Pulmonary artery endothelial cell (primary cell): ENCODE measurements at regions not wholly inside any gene's neighbourhood (a gene's known extent, or its start where the extent isn't known, plus 50 kb on each side); places are given as distances from the start of the nearest gene placed in this dataset.

Source experiments
- DNase-seq: peaks from one replicate; pipeline ENCODE4 v3.0.0-alpha.2; 2011; ENCODE audit warnings: low read depth, low spot score

DNA sequence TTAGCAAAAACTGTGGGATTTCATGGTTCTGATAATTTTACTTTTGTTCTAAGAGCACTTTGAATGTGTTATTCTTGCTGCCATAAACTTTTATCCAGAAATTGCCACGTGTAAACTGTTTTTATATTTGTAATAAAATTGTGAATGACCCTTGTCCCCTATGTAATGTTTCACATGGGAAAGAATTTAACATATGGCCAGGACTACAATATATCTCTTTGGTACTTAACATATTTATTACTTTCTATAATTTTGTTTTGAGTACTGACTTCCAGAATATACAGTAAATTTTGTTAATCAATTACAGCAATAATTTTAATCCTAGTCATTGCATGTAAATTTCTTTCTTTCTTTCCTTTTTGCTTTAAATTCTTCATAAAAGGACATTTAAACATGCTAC, 735.0 kb upstream of the PHF14 start:
- no peak for DNase-seq

DNA sequence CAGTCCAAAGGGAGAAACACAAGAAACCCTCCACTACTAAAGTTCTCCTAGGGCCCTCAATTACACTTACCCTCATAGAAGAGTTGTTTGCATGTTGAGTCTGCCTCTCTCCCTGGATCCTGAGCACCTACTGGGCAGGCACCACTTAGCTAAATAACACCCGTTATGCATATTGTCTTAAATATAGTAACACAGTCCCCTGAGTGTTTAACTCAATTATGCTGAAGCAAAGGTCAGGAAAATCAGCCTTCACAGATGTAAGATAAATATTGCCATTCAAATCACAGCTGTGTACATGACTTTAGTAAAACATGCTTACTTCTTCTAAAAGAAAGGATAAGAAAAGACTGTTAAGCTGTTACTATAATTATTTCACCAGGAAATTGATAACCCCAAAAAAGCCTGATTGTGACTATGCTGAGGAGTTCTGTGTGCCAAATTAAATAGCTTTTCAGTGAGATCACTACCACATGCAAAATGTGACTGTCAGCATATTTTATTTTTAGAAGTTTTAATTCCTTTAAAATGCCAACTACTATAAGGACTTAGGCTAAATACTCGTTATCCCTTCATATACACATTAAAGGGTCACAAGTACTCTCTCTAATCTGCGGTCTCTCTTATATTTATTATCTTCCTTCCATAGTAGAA, 733.9 kb upstream of the PHF14 start:
- no peak for DNase-seq

DNA sequence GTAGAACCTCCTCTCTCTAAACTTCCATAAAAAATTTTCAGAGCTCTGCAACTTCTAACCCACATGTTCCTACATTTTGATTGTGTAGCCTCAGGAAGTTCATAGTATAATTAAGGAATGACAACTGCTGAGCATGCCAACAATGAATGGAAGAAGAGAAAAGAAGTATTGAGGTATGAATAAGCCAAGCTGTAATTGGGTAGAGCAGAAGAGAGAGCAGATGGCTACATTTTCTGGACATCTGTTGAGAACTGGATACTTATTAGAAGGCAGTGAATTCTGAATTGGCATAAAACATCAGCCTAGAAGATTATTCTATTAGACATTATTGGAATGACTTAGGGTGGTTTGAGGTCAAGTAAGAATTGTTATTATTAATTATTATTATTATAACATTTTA, 728.3 kb upstream of the PHF14 start:
- no peak for DNase-seq

DNA sequence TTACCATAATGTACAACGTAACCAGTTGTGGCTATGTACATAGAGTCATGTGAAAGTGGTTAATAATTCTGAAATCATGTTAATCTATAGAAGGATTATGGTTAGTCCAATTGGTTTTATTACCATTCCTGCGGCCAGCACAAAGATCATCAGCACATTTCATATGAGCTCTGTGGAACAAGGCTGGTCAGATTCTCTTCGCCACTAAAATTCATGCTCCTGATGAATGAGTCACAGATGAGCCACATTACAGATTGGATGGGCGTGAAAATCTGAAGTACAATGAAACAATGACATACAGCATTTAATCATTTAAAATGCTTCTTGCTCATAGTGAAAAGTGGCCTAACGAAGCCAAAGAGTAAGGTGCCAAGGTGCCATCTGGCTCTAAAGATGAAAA, 716.2 kb upstream of the PHF14 start:
- no peak for DNase-seq

DNA sequence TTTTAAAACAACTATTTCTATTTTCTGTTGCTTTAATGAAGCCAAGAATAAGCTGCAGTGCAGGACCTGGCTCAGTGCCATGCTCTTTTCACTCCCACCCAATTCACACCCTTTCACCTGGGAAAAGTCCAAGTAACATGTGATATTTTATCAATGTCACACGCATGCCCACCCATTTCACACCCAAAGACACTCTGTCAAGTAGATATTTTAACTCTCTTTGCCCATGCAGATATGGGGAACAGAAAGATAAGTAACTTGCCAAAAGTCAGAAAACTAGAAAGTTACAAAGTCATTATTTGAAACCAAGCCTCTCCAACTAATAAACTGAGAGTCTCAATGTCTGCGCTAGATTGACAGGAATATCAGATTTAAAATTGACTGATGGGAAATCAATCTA, 706.7 kb upstream of the PHF14 start:
- no peak for DNase-seq

DNA sequence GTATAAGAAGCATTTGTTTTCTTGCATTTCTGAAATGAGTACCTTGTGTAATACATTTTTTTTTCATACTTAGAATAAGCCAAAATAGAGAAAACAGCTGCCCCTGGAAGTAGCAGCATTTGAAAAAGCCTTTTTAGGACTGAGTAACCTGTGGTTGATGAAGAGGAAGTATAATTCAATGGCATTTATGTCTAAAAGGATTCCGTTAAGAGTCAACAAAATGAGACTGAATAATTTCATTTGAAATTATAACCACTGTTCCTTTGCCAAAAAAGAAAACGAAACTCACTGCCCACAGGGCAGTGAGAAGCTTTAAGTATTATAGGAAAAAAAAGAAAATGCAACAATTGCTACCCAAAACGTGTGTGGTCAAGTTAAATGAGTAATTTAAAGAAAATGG, 705.6 kb upstream of the PHF14 start:
- no peak for DNase-seq

DNA sequence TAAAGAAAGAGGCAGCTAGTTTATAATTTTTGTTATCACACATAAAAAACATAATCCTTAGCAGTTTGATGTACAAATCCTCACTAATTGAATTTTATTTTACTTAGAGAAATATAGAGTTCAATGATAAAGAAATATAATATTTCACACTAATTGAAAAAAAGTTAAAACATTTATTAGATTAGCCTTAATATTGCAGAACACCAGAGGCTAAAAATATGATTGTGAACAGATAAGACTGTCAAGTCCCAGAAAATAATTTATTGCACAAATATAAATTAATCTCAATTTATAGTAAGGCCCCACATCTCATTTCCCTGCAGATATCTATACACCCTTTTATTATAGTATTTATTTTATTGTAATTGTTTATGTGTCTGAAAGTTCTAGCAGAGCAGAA, 690.8 kb upstream of the PHF14 start:
- no peak for DNase-seq

DNA sequence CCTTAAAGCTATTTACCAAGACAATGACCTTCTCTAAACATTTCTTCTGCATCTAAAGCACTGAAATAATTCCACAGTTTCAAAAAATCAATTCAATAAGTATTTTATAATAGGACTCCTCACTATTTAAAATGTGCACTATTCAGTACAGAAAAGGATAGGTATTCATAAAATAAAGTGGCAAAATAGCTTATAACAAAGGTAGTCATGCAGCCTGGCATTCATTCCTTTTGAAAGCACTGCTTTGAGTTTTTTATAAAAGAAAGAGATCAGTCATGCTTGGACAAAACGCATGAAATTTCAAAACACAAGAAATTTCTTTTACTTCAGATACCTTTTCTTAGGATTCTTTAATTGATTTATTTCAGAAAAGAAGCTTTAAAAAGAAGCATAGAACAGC, 689.7 kb upstream of the PHF14 start:
- DNase-seq, result no peak

DNA sequence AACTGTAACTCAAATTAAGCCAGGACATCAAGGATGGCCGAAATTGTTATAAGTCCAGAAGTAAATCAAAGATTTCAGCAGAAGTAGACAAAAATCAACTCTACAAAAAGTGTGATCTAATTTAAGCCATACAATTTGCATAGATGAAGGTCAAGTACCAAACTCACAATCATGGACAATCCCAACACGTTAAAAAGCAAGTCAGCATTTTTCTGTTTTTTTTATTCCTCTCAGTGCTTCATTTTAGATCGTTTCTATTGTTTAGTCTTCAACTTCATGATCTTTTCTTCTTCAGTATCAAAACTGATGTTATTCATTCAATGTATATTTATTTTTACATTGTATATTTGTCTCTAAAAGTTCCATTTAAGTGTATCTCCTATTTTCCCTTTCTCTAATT, 674.3 kb upstream of the PHF14 start:
- no peak for DNase-seq

DNA sequence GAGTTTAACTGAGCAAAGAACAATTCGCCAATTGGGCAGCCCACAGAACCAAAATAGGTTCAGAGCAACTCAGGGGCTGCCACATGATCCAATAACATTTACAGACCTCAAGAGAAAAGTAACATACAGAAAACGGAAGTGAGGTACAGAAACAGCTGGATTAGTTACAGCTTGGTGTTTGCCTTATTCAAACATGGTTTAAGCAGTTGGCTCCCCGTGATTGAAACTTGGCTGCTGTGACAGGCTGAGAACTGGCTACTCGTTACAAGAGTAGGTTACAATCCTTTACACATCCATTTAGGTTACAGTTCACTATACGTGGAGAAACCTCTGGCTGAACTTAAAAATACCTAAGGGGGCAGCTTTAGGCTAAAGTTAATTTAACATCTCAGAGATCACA, 673.1 kb upstream of the PHF14 start:
- DNase-seq, result no peak

DNA sequence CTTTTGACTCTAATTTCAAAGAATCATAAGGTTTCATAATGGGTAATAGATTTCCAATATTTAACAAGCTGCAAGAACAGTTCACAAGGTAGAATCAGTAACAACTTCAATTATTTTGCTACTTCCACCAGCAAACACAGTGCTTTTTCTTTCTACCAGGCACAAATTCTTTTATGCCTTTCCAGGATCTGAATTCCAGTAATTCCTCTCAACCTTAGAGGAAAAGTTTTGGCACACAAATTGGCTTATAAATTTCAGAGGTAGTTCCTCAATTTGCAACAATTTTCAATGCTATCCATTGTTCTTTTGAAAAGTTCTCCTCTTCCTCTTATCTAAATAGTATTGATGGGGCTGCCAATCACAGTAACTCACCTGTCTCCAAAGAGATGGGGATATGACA, 665.4 kb upstream of the PHF14 start:
- no peak for DNase-seq

DNA sequence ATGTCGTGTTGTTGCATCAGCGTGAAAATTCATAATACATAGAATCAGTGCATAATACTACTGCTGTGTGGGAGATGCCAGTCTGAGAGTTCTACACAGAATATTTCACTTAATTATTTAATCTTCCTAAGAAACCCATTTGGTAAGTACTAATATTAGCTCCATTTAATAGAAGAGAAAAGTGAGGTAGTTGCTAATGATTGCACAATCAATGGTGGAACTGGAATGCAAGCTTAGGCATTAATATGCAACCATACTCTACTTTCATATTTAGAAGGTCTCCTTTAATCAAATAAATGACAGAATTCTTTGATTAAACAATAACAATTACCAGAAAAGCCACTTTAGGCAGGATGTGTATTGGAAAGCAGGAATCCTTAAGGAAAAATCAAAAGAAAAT, 660.7 kb upstream of the PHF14 start:
- no peak for DNase-seq

DNA sequence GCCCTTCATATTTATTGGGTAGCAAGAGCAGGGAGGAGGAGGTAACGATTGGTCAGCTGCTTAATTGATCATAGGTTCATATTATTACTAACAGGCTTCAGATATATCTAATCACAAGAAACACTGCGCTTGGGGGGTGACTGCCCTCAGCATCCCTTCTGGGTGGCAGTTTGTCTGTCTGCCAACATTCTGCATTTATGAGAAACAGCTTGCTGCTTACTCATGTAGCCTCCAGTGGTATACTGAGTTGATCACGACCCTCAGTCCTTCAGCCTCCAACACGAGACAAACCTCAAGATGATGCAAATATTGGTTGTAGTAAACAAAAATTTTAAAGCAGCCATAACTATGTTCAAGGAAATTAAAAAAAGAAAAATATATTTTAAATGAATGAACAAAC, 657.8 kb upstream of the PHF14 start:
- DNase-seq, result no peak

DNA sequence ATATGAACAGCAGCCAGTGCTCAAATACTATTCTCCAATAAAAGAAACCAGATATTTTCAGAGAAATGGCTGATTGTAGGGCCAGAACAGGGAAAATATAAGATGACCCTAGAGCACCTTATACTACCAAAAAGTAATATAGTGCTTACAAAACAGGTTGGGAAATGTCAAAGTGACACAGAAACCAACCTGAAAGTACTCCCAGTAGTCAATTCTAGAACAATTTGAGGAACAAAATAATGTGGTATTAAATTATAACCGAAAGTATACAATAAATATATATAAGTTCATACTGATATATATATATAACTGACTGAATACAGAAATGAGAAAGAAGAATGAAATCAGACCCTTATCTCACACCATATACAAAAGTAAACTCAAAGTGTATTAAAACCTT, 657.2 kb upstream of the PHF14 start:
- DNase-seq, result no peak

DNA sequence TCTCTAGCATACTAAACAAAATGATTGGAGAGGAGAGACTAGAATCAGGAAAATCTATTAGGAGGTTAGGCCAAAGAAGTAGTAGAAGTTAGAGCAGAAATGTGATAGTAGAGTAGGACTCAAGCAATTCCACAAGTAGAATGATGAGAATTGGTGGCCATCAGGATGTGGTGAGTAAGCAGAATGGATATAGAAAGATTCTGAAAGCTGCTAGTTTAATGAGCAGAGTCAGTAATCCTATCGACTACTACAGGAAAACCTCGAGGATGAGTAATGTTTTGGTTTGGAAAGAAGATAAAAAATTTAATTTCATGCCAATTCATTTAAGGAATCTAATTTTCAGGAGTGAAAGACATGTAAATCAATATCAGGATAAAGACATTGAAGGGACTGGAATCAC, 648.3 kb upstream of the PHF14 start:
- DNase-seq, result no peak

DNA sequence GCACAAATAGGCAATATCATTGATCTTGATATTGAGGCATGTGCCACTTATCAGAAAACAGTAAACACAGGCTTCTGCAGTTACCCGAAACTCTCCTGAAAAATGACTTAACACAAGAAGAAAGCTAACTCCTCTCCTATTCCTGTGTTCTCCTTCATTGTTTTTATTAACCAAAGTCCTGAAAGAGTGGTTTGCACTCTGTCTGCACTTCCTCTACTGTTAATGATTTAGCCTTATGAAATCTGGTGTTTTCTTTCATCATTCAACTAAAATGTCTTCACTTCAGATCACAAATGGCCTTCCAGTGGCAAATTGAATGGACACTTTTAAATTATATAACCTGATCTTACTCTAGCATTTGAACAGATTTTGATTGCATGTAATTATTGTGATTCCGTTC, 630.6 kb upstream of the PHF14 start:
- no peak for DNase-seq

DNA sequence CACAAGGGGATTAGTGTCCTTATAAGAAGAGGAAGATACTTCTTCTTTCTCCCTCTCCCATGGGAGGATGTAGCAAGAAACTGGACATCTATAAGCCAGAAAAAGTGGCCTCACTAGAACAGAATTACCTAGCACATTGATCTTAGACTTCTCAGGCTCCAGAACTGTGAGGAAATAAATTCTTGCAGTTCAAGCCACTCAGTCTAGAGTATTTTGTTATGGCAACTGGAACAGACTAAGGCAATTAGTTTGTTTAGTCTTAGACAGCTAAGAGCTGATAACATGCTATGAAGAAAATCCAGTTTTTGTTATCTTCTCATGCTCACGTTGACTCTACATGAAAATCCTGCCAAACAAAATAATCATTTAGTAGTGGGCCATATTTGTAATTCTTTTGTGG, 627.6 kb upstream of the PHF14 start:
- DNase-seq, result no peak

DNA sequence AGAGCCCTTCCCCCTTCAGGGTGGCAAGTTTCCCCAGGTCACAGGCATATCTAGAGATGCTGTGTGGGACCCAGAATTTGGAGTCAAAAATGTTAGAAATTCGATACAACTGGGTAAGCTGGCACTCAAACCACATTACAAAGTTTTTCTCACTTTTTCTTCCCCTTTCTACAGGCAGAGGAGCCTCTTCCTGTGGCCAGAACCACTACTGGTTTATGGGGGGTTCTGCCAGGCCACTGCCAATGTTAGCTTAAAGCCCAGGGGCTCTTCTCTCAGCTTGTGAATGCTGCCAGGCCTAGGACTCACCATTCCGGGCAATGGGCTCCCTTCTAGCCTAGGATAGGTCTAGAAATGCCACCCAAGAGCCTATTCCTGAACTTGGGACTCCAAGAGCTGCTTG, 617.9 kb upstream of the PHF14 start:
- no peak for DNase-seq

DNA sequence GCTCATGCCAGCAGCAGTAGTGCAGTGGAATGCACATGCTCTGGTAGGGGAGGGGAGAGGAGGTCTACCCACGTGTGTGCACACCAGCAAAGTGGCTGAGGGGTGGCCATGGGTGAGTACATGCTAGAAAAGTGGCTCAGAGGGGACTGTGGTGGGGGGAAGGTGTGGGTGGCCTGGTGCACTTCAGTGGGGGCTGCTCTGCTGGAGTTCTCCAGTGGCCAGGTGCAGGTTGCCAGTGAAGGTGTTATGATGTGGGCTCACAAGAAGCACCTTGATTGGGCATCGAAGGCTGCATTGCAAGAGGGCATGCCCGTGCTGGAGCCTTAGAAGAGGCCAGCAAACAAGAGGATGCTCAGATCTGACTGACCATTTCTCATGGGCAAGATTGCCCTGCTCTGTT, 613.6 kb upstream of the PHF14 start:
- no peak for DNase-seq

DNA sequence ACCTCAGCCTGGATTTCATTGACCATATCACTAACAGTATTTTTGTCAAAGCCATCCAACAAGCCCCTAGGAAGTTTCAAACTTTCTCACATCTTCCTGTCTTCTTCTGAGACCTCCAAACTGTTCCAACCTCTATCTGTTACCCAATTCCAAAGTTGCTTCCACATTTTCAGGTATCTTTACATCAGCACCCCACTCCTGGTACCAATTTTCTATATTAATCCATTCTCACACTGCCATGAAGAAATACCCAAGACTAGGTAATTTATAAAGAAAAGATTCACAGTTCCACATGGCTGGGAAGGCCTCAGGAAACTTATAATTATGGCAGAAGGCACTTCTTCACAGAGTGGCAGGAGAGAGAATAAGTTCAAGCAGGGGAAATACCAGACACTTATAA, 571.9 kb upstream of the PHF14 start:
- DNase-seq, result no peak

DNA sequence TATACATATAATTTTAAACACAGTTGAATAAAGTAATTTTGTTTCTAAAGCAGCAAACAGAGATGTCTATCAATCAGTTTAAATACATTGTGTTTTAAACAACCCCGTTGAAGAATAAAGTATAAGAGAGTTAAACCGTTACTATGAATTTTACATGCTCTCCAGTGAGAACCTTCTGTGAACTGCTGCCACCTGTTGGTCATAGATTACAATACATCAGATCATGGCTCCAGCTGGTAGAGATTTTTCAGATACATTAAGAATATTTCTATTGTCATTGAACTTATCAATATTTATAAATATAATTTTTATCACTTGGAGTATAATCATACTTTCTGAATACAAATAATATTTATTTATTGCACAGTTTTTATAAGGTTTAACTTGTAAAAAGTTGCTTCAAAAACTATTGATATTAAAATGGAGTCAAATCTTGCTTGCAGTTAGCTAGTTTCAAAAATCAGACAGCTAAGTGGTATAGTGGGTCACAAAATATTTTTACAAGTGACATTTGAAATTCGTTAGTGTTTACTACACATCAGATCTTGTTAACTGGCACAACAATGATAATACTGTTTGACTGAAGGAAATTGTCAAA, 561.2 kb upstream of the PHF14 start:
- no peak for DNase-seq

DNA sequence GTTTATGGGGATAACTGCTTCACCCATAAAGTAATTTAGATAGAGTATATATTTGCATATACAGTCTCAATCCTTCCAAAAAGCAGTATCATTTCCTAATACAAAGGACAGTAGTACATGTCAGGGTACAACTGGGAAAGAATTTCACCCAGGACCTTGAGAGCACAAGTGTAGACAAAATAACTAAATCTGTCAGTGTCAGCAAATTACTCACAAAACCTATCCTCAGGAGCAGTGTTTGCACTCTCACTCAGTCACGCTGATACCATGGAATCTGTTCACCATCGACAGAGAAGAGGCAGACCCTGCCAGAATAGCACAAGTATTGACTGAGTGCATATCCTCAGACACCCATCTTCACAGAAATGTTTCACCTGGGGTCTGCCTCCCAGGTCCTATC, 554.7 kb upstream of the PHF14 start:
- DNase-seq, result no peak

DNA sequence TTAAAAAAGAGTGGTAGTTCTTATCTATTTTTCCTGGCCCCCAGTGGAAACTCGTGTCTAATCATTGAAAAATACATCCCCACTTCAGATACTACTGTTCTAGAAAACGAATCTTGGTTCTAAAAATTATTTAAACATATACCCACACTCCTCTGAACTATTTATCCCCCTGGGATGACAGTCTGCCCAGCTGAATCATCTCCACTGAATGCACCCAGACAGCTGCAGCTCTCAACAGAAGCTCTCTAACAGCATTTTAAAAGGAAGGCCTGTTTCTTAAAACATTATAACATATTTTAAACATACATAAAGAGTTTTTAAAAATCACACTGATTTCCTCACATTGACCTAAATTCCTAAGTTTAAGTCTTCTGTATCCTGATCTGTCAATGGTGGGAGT, 544.6 kb upstream of the PHF14 start:
- DNase-seq, result no peak

DNA sequence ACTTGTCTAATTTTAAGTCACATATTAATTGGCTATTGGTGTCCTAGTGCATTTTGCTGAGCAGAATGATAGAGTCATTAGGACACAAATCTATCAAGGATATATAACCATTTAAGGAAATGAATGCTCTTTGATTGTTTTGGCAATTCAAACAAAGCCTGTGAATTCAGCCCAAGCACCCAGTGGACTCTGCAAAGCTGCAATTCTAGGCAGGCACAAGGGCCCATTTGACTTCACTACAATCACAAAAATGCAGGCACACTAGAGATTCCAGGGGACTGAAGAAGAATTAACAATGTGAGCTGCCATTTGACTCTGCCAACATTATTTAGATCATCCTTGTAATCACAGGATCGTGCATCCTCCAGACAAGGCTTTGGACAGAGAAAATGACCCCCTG, 544.2 kb upstream of the PHF14 start:
- no peak for DNase-seq
